ENCODE measurements at regions not wholly inside any gene's neighbourhood (a gene's known extent, or its start where the extent isn't known, plus 50 kb on each side); places are given as distances from the start of the nearest gene placed in this dataset.

DNA sequence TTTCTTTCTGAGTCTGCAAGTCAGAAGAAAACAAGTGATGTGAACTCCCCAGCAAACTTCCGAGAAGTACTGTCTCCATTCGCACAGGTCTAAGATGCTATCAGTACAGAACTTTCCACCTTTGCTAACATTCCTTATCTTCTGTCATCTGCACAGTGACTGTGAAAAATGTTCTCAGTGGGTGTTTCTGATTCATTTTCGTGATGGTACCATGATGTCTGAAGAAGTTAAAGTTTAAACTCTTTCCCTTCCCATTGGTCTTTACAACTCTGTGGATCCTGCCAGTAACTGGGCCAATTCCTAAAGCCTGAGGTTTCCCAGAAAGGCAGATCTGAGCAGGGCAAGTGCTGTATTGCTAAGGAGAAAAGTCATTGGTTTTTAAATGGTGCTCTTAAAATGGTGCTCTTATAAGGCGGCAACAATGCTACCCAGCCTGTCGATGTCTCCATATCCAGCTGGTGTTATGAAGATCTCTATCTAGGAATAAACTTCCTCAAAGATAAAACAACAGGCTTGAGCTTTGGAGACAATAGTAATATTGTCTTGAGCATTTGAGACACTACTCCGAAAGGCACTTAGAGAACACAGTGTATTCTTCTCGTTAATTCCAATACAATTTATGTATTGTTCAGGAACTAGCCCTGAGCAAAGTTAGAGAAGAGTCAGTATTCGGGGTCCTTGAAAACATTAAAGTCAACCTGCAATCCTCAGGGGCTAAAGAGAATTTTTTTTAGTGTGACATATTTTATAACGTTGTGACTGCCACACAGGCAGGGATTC, 232.3 kb downstream of the OSR1 start:
- Histone ChIP-seq H3K4me3 (no peak overlapping the region), H3K27ac (no peak overlapping the region), H3K4me1 (peaks cover 0 to 7% (median 0%) of the 10 kb centered on the region in 12 donors), H3K9me3 (no peaks in the 10 kb centered on the region), H3K36me3 (no peaks in the 10 kb centered on the region), H3K27me3 (no peaks in the 10 kb centered on the region)
- 81 to 83% (median 82%) methylated on average over 9 of the region's 9 CpGs for WGBS, 4 donors
- intact Hi-C loops (cut with DNase I): no loop called here
- DNase-seq: no peak
- TF ChIP-seq, protein P1, sequence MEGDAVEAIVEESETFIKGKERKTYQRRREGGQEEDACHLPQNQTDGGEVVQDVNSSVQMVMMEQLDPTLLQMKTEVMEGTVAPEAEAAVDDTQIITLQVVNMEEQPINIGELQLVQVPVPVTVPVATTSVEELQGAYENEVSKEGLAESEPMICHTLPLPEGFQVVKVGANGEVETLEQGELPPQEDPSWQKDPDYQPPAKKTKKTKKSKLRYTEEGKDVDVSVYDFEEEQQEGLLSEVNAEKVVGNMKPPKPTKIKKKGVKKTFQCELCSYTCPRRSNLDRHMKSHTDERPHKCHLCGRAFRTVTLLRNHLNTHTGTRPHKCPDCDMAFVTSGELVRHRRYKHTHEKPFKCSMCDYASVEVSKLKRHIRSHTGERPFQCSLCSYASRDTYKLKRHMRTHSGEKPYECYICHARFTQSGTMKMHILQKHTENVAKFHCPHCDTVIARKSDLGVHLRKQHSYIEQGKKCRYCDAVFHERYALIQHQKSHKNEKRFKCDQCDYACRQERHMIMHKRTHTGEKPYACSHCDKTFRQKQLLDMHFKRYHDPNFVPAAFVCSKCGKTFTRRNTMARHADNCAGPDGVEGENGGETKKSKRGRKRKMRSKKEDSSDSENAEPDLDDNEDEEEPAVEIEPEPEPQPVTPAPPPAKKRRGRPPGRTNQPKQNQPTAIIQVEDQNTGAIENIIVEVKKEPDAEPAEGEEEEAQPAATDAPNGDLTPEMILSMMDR (IDR thresholded peaks at IDR 0.05): no peak
- no peak for TF ChIP-seq POLR2A (IDR thresholded peaks at IDR 0.05)
- no peak for ATAC-seq

DNA sequence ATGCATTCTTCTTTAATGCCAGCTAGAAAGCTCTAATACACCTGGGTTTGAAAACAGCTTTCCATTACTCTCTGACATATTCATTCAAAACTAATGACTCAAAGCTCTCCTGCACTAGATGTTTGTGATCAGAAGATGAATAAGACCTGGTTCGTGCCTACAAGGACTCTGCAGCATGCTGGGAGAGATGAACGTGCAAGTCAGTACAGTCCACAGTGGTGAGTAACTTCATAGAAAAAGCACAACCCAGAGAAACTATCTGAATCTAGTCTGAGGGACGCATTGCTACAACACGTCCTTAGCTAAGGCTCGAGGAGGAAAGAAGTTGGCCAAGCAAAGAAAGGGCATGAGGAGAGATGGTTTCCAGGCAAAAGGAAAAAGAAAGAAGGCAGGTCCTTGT, 234.3 kb downstream of the OSR1 start:
- no peaks in the 10 kb centered on the region for H3K36me3 ChIP-seq
- intact Hi-C loops (cut with DNase I): no loop called here
- WGBS, 4 donors: 72 to 89% (median 84%) methylated on average over 5 of the region's 5 CpGs
- H3K27me3 ChIP-seq: no peaks in the 10 kb centered on the region
- H3K9me3 ChIP-seq: no peaks in the 10 kb centered on the region
- TF ChIP-seq, protein P1 (IDR thresholded peaks at IDR 0.05): no peak
- TF ChIP-seq POLR2A (IDR thresholded peaks at IDR 0.05): no peak
- ATAC-seq (no peak), DNase-seq (no peak)
- peaks cover 0 to 11% (median 0%) of the 10 kb centered on the region in 12 donors for H3K4me1 ChIP-seq
- no peak overlapping the region for H3K4me3 ChIP-seq
- no peak overlapping the region for H3K27ac ChIP-seq

GRCh38 chr2:19123556-19123955, 234.9 kb downstream of the OSR1 start:
- 82 to 92% (median 87%) methylated on average over 2 of the region's 2 CpGs for WGBS, 4 donors
- no peak for TF ChIP-seq POLR2A (IDR thresholded peaks at IDR 0.05)
- TF ChIP-seq, protein P1 (IDR thresholded peaks at IDR 0.05): no peak

DNA sequence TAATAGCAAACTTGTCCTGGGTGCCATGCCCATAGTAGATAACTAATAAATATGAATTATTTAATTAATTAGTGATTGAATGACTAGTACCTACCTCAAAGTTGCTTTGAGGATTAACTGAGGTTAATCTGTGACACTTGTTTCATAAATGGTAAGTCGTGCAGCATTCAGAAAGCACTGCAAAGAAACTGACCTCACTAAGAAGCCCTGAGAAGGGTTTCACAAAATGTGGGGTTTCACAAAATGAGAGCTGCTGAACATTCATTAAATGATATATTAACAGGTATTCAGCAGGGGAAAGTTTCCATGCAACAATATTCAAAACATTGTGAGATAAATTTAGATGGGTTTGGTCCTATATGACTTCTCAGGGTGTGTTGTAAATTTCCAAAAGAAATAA, 236.2 kb downstream of the OSR1 start:
- no peaks in the 10 kb centered on the region for H3K27me3 ChIP-seq
- TF ChIP-seq, protein P1 (IDR thresholded peaks at IDR 0.05): no peak
- no peak for TF ChIP-seq POLR2A (IDR thresholded peaks at IDR 0.05)

More at GRCh38 chr2:19123556-19123955, 234.9 kb downstream of the OSR1 start:
- intact Hi-C loops (cut with DNase I): no loop called here
- no peaks in the 10 kb centered on the region for H3K9me3 ChIP-seq
- peaks cover 0 to 11% (median 0%) of the 10 kb centered on the region in 12 donors for H3K4me1 ChIP-seq
- no peaks in the 10 kb centered on the region for H3K36me3 ChIP-seq
- DNase-seq (no peak), ATAC-seq (no peak)
- no peaks in the 10 kb centered on the region for H3K27me3 ChIP-seq
- no peak overlapping the region for H3K27ac ChIP-seq
- no peak overlapping the region for H3K4me3 ChIP-seq

More for the DNA sequence above, 236.2 kb downstream of the OSR1 start:
- DNase-seq (no peak), ATAC-seq (no peak)
- WGBS, 4 donors: 89 to 94% (median 93%) methylated on average over 1 of the region's 1 CpG
- H3K4me1 ChIP-seq: peaks cover 0 to 11% (median 0%) of the 10 kb centered on the region in 12 donors
- no peaks in the 10 kb centered on the region for H3K9me3 ChIP-seq
- intact Hi-C loops (cut with DNase I): no loop called here
- no peaks in the 10 kb centered on the region for H3K36me3 ChIP-seq
- no peak overlapping the region for H3K4me3 ChIP-seq
- H3K27ac ChIP-seq: no peak overlapping the region

Data from heart left ventricle (tissue), 16 donors.